GM12878 (cell line): ENCODE measurements at regions not wholly inside any gene's neighbourhood (a gene's known extent, or its start where the extent isn't known, plus 50 kb on each side); places are given as distances from the start of the nearest gene placed in this dataset.

Experiments used
- ATAC-seq: fragments of 200-7000 bp; cut with Tn5 transposase; 3 replicates; pipeline ENCODE4 v1.9.1; 2020; ENCODE audit warnings: mild to moderate bottlenecking, moderate library complexity
- BruUV-seq: library from RNA; stranded (reverse); fragments of 400-500 nt; replicated peaks from 2 replicates; lab custom pipeline; 2021; lab: Mats Ljungman, UMichigan
- CTCF ChIA-PET: fragments of 300-600 bp; sonication (Branson Sonifier 250); formaldehyde crosslinking; extraction: SDS; loops from one replicate; lab custom pipeline; 2021; ENCODE audit warnings: inconsistent platforms; lab: Yijun Ruan, JAX
- POLR2A ChIA-PET: fragments of 350-600 bp; formaldehyde crosslinking; extraction: SDS; loops from one replicate; lab custom pipeline; 2021; ENCODE audit warnings: inconsistent platforms; lab: Charles Lee
- RAD21 ChIA-PET: fragments of 300-600 bp; sonication (Branson Sonifier 250); formaldehyde crosslinking; loops from one replicate; lab custom pipeline; 2023; ENCODE audit warnings: antibody characterized with exemption; ENCODE audit not compliant: unreplicated experiment; lab: Charles Lee
- SMC1A ChIA-PET: fragments of 300-600 bp; sonication (Branson Sonifier 250); formaldehyde crosslinking; loops from one replicate; lab custom pipeline; 2023; ENCODE audit not compliant: unreplicated experiment, uncharacterized antibody; lab: Charles Lee
- DNase-seq: peaks from one replicate; pipeline ENCODE4 v3.0.0-alpha.2; 2011; ENCODE audit warnings: low read depth, low spot score
- FAIRE-seq: peaks from 3 replicates; lab custom pipeline; 2011; peaks lifted over from hg19 to GRCh38; lab: Jason Lieb, UNC
- H2AFZ ChIP-seq: 2 replicates; pipeline ENCODE4 v1.6.0; 2011; ENCODE audit warnings: low read depth, low read length, control low read depth; ENCODE audit not compliant: control insufficient read depth
- H3K27ac ChIP-seq: 2 replicates; pipeline ENCODE4 v1.5.1; 2011; ENCODE audit warnings: control low read depth; ENCODE audit not compliant: control insufficient read depth, insufficient read depth
- H3K27me3 ChIP-seq, 2 experiments: replicated peaks in 1 of 2; 2 replicates each; pipeline versions ENCODE4 v1.6.0 to v1.6.1; 2011; ENCODE audit warnings: low read length in 1 of 2; ENCODE audit not compliant: control insufficient read depth in 2 of 2, insufficient read depth in 2 of 2
- H3K36me3 ChIP-seq, 2 experiments: 2 replicates each; pipeline ENCODE4 v1.5.1; 2011; ENCODE audit warnings: low read length in 1 of 2; ENCODE audit not compliant: control insufficient read depth in 2 of 2, insufficient read depth in 2 of 2
- H3K4me1 ChIP-seq: 2 replicates; pipeline ENCODE4 v1.6.1; 2011; ENCODE audit warnings: mild to moderate bottlenecking, low read length, moderate library complexity, mixed read lengths; ENCODE audit not compliant: control insufficient read depth, insufficient read depth
- H3K4me2 ChIP-seq: 2 replicates; pipeline ENCODE4 v1.6.0; 2011; ENCODE audit warnings: control low read depth; ENCODE audit not compliant: control insufficient read depth, insufficient read depth
- H3K4me3 ChIP-seq: fragments of 200-600 bp; sonication (generic); 2 replicates; pipeline ENCODE4 v1.5.1; 2016
- H3K79me2 ChIP-seq: 2 replicates; pipeline ENCODE4 v1.6.0; 2011; ENCODE audit warnings: low read length; ENCODE audit not compliant: control insufficient read depth, insufficient read depth
- H3K9ac ChIP-seq: 2 replicates; pipeline ENCODE4 v1.8.0; 2011; ENCODE audit warnings: low read length, control low read depth, mixed read lengths; ENCODE audit not compliant: control insufficient read depth, insufficient read depth
- H3K9me3 ChIP-seq: replicated peaks from 3 replicates; pipeline ENCODE4 v1.5.1; 2011; ENCODE audit warnings: mild to moderate bottlenecking, low read length; ENCODE audit not compliant: control insufficient read depth, insufficient read depth
- H4K20me1 ChIP-seq: 2 replicates; pipeline ENCODE4 v1.6.0; 2011; ENCODE audit not compliant: control insufficient read depth, insufficient read depth
- CBX3 ChIP-seq: fragments of 200-600 bp; sonication (generic); IDR thresholded peaks from 2 replicates; pipeline ENCODE4 v1.6.1; 2016; ENCODE audit warnings: low read depth, borderline replicate concordance
- NFYA ChIP-seq: IDR thresholded peaks from 2 replicates; pipeline ENCODE4 v1.6.1; 2011; ENCODE audit warnings: low read depth, mild to moderate bottlenecking, low read length, improper control_type of control experiment, borderline replicate concordance
- NR2C1 ChIP-seq: fragments of 450-650 bp; IDR thresholded peaks from 2 replicates; pipeline ENCODE4 v1.6.1; 2017; ENCODE audit warnings: antibody characterized with exemption, mild to moderate bottlenecking, moderate library complexity
- RBBP5 ChIP-seq: fragments of 200-600 bp; sonication (generic); conservative IDR thresholded peaks from 2 replicates; pipeline ENCODE4 v1.6.1; 2016
- WGBS: methylation state at CpG from one replicate; pipeline ENCODE4 v1.1.6; 2016; ENCODE audit warnings: low lambda C conversion rate; ENCODE audit not compliant: insufficient replicate concordance, insufficient coverage; ENCODE audit errors: missing lambda C conversion rate; 5-methylcytosine and 5-hydroxymethylcytosine counted together
- in situ Hi-C: fragments of 300-500 bp; cut with MboI; formaldehyde crosslinking; loops from 9 replicates; pipeline ENCODE4 v1.14.3; 2018; ENCODE audit warnings: mixed read lengths
- intact Hi-C: fragments of 100-400 bp; cut with micrococcal nuclease; formaldehyde crosslinking; loops from one replicate; pipeline ENCODE4 v1.14.2; 2022; ENCODE audit not compliant: unreplicated experiment
- TF ChIP-seq, protein P1 (sequence below): fragments of 450-650 bp; IDR thresholded peaks from 2 replicates; pipeline ENCODE4 v1.6.1; 2017; ENCODE audit warnings: mild to moderate bottlenecking, moderate library complexity
- TF ChIP-seq, protein P2 (sequence below): fragments of 450-650 bp; IDR thresholded peaks from 2 replicates; pipeline ENCODE4 v1.6.1; 2014; ENCODE audit warnings: mild to moderate bottlenecking
- TF ChIP-seq, protein P3 (sequence below): fragments of 150-350 bp; IDR thresholded peaks from 2 replicates; pipeline ENCODE4 v1.6.1; 2014; ENCODE audit warnings: mild to moderate bottlenecking, low read depth, low read length

DNA sequence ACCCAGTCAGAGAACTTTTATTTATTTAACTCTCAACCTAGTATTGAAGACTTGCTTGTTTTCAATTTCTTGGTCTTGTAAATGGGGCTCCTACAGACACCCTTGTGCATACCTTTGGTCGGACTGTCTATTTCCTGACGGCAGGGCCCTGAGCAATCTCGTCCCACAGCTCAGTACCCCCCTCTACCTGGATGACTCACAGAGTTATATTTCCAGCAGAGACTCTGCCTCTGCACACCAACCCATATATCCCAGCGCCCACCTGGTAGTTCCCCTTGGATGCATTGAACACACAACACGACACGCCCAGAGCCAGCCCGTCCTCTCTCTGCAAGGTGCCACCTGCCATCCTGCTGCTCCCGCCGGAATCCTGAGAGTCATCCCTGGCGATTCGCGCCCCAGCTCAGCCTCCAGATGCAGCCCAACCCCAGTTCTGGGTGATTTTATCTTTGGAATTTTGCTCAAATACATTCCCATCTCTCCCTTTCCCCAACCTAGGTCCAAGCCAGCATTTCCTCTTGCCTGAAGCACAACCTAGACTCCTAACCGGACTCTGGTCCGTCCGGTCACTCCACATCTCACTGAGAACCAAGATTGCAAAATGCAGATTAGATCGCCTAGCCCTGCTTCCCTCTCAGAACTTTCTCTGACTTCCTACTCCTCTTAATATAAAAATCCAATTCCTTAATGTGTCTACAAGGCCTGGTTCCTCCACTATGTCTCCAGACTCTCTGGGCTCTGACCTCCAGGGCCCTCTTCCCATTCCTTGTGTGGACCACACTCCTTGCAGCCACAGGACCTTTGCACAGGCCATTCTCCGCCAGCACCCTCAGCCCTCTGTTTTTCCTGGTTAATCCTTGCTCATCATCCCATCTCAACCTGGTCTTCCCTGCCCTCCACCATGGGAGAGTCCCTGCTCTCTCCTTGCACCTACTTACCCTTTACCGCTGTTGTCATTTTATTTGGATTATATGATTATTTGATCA is 129.2 kb downstream of the SEC14L1 start:
- FAIRE-seq (no peak), ATAC-seq (no peak), DNase-seq (no peak)
- Histone ChIP-seq H3K4me3 (no peak overlapping the region), H4K20me1 (no peaks in the 10 kb centered on the region), H3K27ac (no peak overlapping the region), H3K9ac (no peak overlapping the region), H3K79me2 (no peaks in the 10 kb centered on the region), H3K27me3 (no peaks in the 10 kb centered on the region; a peak in 1 of 4 replicates), H3K4me1 (no peaks in the 10 kb centered on the region), H3K9me3 (no peaks in the 10 kb centered on the region; the same call in 2 of the 3 replicates), H3K36me3 (no peaks in the 10 kb centered on the region), H2AFZ (no peak overlapping the region), H3K4me2 (no peak overlapping the region)
- ChIA-PET SMC1A (interaction anchor here (0.6 kb wide), 1 partner anchor 269 kb away, joined by 4 read pairs; no protein-coding TSS in a partner anchor), CTCF (interaction anchor here (0.7 to 1.1 kb wide), 2 partner anchors 9 to 145 kb away, joined by 3 read pairs; no protein-coding TSS in a partner anchor), RAD21 (no interaction called here), POLR2A (no interaction called here)
- 66% methylated on average over 18 of the region's 18 CpGs for WGBS
- no TSS peak for BruUV-seq
- TF ChIP-seq CBX3: no peak
- TF ChIP-seq, protein P1, sequence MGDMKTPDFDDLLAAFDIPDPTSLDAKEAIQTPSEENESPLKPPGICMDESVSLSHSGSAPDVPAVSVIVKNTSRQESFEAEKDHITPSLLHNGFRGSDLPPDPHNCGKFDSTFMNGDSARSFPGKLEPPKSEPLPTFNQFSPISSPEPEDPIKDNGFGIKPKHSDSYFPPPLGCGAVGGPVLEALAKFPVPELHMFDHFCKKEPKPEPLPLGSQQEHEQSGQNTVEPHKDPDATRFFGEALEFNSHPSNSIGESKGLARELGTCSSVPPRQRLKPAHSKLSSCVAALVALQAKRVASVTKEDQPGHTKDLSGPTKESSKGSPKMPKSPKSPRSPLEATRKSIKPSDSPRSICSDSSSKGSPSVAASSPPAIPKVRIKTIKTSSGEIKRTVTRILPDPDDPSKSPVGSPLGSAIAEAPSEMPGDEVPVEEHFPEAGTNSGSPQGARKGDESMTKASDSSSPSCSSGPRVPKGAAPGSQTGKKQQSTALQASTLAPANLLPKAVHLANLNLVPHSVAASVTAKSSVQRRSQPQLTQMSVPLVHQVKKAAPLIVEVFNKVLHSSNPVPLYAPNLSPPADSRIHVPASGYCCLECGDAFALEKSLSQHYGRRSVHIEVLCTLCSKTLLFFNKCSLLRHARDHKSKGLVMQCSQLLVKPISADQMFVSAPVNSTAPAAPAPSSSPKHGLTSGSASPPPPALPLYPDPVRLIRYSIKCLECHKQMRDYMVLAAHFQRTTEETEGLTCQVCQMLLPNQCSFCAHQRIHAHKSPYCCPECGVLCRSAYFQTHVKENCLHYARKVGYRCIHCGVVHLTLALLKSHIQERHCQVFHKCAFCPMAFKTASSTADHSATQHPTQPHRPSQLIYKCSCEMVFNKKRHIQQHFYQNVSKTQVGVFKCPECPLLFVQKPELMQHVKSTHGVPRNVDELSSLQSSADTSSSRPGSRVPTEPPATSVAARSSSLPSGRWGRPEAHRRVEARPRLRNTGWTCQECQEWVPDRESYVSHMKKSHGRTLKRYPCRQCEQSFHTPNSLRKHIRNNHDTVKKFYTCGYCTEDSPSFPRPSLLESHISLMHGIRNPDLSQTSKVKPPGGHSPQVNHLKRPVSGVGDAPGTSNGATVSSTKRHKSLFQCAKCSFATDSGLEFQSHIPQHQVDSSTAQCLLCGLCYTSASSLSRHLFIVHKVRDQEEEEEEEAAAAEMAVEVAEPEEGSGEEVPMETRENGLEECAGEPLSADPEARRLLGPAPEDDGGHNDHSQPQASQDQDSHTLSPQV: no peak
- TF ChIP-seq, protein P2, sequence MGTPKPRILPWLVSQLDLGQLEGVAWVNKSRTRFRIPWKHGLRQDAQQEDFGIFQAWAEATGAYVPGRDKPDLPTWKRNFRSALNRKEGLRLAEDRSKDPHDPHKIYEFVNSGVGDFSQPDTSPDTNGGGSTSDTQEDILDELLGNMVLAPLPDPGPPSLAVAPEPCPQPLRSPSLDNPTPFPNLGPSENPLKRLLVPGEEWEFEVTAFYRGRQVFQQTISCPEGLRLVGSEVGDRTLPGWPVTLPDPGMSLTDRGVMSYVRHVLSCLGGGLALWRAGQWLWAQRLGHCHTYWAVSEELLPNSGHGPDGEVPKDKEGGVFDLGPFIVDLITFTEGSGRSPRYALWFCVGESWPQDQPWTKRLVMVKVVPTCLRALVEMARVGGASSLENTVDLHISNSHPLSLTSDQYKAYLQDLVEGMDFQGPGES: no peak
- TF ChIP-seq, protein P3, sequence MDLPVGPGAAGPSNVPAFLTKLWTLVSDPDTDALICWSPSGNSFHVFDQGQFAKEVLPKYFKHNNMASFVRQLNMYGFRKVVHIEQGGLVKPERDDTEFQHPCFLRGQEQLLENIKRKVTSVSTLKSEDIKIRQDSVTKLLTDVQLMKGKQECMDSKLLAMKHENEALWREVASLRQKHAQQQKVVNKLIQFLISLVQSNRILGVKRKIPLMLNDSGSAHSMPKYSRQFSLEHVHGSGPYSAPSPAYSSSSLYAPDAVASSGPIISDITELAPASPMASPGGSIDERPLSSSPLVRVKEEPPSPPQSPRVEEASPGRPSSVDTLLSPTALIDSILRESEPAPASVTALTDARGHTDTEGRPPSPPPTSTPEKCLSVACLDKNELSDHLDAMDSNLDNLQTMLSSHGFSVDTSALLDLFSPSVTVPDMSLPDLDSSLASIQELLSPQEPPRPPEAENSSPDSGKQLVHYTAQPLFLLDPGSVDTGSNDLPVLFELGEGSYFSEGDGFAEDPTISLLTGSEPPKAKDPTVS: no peak
- no peak for TF ChIP-seq RBBP5
- no peak for TF ChIP-seq NFYA
- no peak for TF ChIP-seq NR2C1
- in situ Hi-C loops: no loop called here
- intact Hi-C loops: no loop called here
